ENCODE measurements at regions not wholly inside any gene's neighbourhood (a gene's known extent, or its start where the extent isn't known, plus 50 kb on each side); places are given as distances from the start of the nearest gene placed in this dataset.

GRCh38 chr2:180625006-180625844 lies 355.2 kb upstream of the UBE2E3 start:
- DNase-seq: peak; percentile 93
- Histone ChIP-seq H3K4me2 (ENCODE audit: unreplicated experiment) (peak overlapping the region; percentile 35), H3K79me2 (ENCODE audit: insufficient read depth) (no peaks in the 10 kb centered on the region), H4K20me1 (ENCODE audit: insufficient read depth) (no peaks in the 10 kb centered on the region), H3K9me2 (ENCODE audit: insufficient read depth) (no peaks in the 10 kb centered on the region), H3K9ac (no peak overlapping the region), H3K36me3 (ENCODE audit: low read depth) (no peaks in the 10 kb centered on the region), H3K9me3 (ENCODE audit: low read depth) (no peaks in the 10 kb centered on the region), H3K27me3 (replicated peaks; ENCODE audit: insufficient read depth) (no peaks in the 10 kb centered on the region), H3K4me3 (no peak overlapping the region), H3F3A (ENCODE audit: insufficient read depth) (peaks cover 27% of the 10 kb centered on the region), H3K4me1 (ENCODE audit: insufficient read depth) (peaks cover 45% of the 10 kb centered on the region), H3K27ac (peak overlapping the region; percentile 38), H2AFZ (no peak overlapping the region)
- in situ Hi-C loops (cut with MboI): no loop called here
- no peak for TF ChIP-seq EZH2 (IDR thresholded peaks at IDR 0.05; ENCODE audit: insufficient read depth, poor library complexity, severe bottlenecking)
- TF ChIP-seq EZH2phosphoT487 (IDR thresholded peaks at IDR 0.05; ENCODE audit: insufficient read depth, low read depth): peak; percentile 96
- 47 to 52% methylated on average over 4 of the region's 4 CpGs for WGBS, 2 experiments (ENCODE audit: low coverage in 1 of 2, low lambda C conversion rate in 2 of 2, missing lambda C conversion rate in 2 of 2)

GRCh38 chr2:180621941-180622918 lies 358.2 kb upstream of the UBE2E3 start:
- peaks cover 45% of the 10 kb centered on the region for H3K4me1 ChIP-seq (ENCODE audit: insufficient read depth)
- WGBS, 2 experiments (ENCODE audit: low coverage in 1 of 2, low lambda C conversion rate in 2 of 2, missing lambda C conversion rate in 2 of 2): 86 to 88% methylated on average over 3 of the region's 3 CpGs
- in situ Hi-C loops (cut with MboI): no loop called here
- peak overlapping the region; percentile 23; the same call in 1 of the 2 replicates for H3K27ac ChIP-seq
- no peaks in the 10 kb centered on the region for H3K79me2 ChIP-seq (ENCODE audit: insufficient read depth)
- no peaks in the 10 kb centered on the region for H3K9me3 ChIP-seq (ENCODE audit: low read depth)
- peaks cover 27% of the 10 kb centered on the region for H3F3A ChIP-seq (ENCODE audit: insufficient read depth)
- DNase-seq: peak; percentile 65
- H3K9me2 ChIP-seq (ENCODE audit: insufficient read depth): no peaks in the 10 kb centered on the region
- H3K4me3 ChIP-seq: no peak overlapping the region
- no peak overlapping the region for H3K9ac ChIP-seq
- TF ChIP-seq EZH2phosphoT487 (IDR thresholded peaks at IDR 0.05; ENCODE audit: insufficient read depth, low read depth): no peak
- no peak for TF ChIP-seq EZH2 (IDR thresholded peaks at IDR 0.05; ENCODE audit: insufficient read depth, poor library complexity, severe bottlenecking)
- no peaks in the 10 kb centered on the region for H4K20me1 ChIP-seq (ENCODE audit: insufficient read depth)
- H3K36me3 ChIP-seq (ENCODE audit: low read depth): no peaks in the 10 kb centered on the region
- no peak overlapping the region for H2AFZ ChIP-seq
- no peak overlapping the region for H3K4me2 ChIP-seq (ENCODE audit: unreplicated experiment)
- no peaks in the 10 kb centered on the region for H3K27me3 ChIP-seq (replicated peaks; ENCODE audit: insufficient read depth)

- Histone ChIP-seq H3K4me2 (ENCODE audit: unreplicated experiment) (no peak overlapping the region), H3K4me3 (no peak overlapping the region), H3K27ac (no peak overlapping the region), H4K20me1 (ENCODE audit: insufficient read depth) (no peaks in the 10 kb centered on the region), H3K4me1 (ENCODE audit: insufficient read depth) (peaks cover 43% of the 10 kb centered on the region), H3K9me2 (ENCODE audit: insufficient read depth) (no peaks in the 10 kb centered on the region), H3K79me2 (ENCODE audit: insufficient read depth) (no peaks in the 10 kb centered on the region), H3K27me3 (replicated peaks; ENCODE audit: insufficient read depth) (no peaks in the 10 kb centered on the region), H3K36me3 (ENCODE audit: low read depth) (no peaks in the 10 kb centered on the region), H3F3A (ENCODE audit: insufficient read depth) (peaks cover 27% of the 10 kb centered on the region), H3K9ac (no peak overlapping the region), H2AFZ (no peak overlapping the region), H3K9me3 (ENCODE audit: low read depth) (no peaks in the 10 kb centered on the region)
- no peak for TF ChIP-seq EZH2phosphoT487 (IDR thresholded peaks at IDR 0.05; ENCODE audit: insufficient read depth, low read depth)
- TF ChIP-seq EZH2 (IDR thresholded peaks at IDR 0.05; ENCODE audit: insufficient read depth, poor library complexity, severe bottlenecking): no peak
- no peak for DNase-seq
- in situ Hi-C loops (cut with MboI): no loop called here
Measured at GRCh38 chr2:180621366-180621765, 359.0 kb upstream of the UBE2E3 start.

GRCh38 chr2:180618570-180618969 lies 361.8 kb upstream of the UBE2E3 start:
- no peak for DNase-seq
- in situ Hi-C loops (cut with MboI): no loop called here
- H3K4me1 ChIP-seq (ENCODE audit: insufficient read depth): peaks cover 16% of the 10 kb centered on the region

More at GRCh38 chr2:180618570-180618969, 361.8 kb upstream of the UBE2E3 start:
- no peaks in the 10 kb centered on the region for H3K36me3 ChIP-seq (ENCODE audit: low read depth)
- no peak for TF ChIP-seq EZH2 (IDR thresholded peaks at IDR 0.05; ENCODE audit: insufficient read depth, poor library complexity, severe bottlenecking)
- TF ChIP-seq EZH2phosphoT487 (IDR thresholded peaks at IDR 0.05; ENCODE audit: insufficient read depth, low read depth): no peak
- H2AFZ ChIP-seq: no peak overlapping the region
- H3K27ac ChIP-seq: no peak overlapping the region
- H3K9me3 ChIP-seq (ENCODE audit: low read depth): no peaks in the 10 kb centered on the region
- no peaks in the 10 kb centered on the region for H3K27me3 ChIP-seq (replicated peaks; ENCODE audit: insufficient read depth)
- no peak overlapping the region for H3K4me3 ChIP-seq
- H3F3A ChIP-seq (ENCODE audit: insufficient read depth): peaks cover 14% of the 10 kb centered on the region; the same call in 1 of the 2 replicates
- H3K79me2 ChIP-seq (ENCODE audit: insufficient read depth): no peaks in the 10 kb centered on the region
- 94 to 95% methylated on average over 5 of the region's 5 CpGs for WGBS, 2 experiments (ENCODE audit: low coverage in 1 of 2, low lambda C conversion rate in 2 of 2, missing lambda C conversion rate in 2 of 2)
- no peak overlapping the region for H3K4me2 ChIP-seq (ENCODE audit: unreplicated experiment)
- H3K9me2 ChIP-seq (ENCODE audit: insufficient read depth): no peaks in the 10 kb centered on the region
- H4K20me1 ChIP-seq (ENCODE audit: insufficient read depth): no peaks in the 10 kb centered on the region
- no peak overlapping the region for H3K9ac ChIP-seq
